ENCODE measurements at regions not wholly inside any gene's neighbourhood (a gene's known extent, or its start where the extent isn't known, plus 50 kb on each side); places are given as distances from the start of the nearest gene placed in this dataset.
"Not testable (repeated sequence)": the region's sequence is repeated elsewhere in the genome, so short reads cannot be mapped to it uniquely, and the experiment has no call there.

- no peak for DNase-seq (ENCODE audit: low spot score)
These were observed 110.8 kb upstream of the IRX1 start for GRCh38 chr5:3484836-3485235.

GRCh38 chr5:3481175-3481574 is 114.5 kb upstream of the IRX1 start:
- no peak for DNase-seq (ENCODE audit: low spot score)

GRCh38 chr5:3475674-3476073 is 120.0 kb upstream of the IRX1 start:
- no peak for DNase-seq (ENCODE audit: low spot score)

- no peak for DNase-seq (ENCODE audit: low spot score)
These were observed 129.2 kb upstream of the IRX1 start for GRCh38 chr5:3466392-3466791.

- DNase-seq (ENCODE audit: low spot score): no peak
These were observed 135.2 kb upstream of the IRX1 start for GRCh38 chr5:3460416-3460815.

- DNase-seq (ENCODE audit: low spot score): no peak
These were observed 139.4 kb upstream of the IRX1 start for GRCh38 chr5:3456121-3456681.

- DNase-seq (ENCODE audit: low spot score): not testable (repeated sequence)
These were observed 141.6 kb upstream of the IRX1 start for GRCh38 chr5:3454028-3454427.

- DNase-seq (ENCODE audit: low spot score): no peak
These were observed 143.0 kb upstream of the IRX1 start for GRCh38 chr5:3452622-3453021.

GRCh38 chr5:3451961-3452360 is 143.7 kb upstream of the IRX1 start:
- no peak for DNase-seq (ENCODE audit: low spot score)

- no peak for DNase-seq (ENCODE audit: low spot score)
These were observed 146.2 kb upstream of the IRX1 start for GRCh38 chr5:3449481-3449880.

- no peak for DNase-seq (ENCODE audit: low spot score)
These were observed 149.2 kb upstream of the IRX1 start for GRCh38 chr5:3446410-3446809.

GRCh38 chr5:3445517-3445916 is 150.1 kb upstream of the IRX1 start:
- not testable (repeated sequence) for DNase-seq (ENCODE audit: low spot score)

- no peak for DNase-seq (ENCODE audit: low spot score)
These were observed 163.5 kb upstream of the IRX1 start for GRCh38 chr5:3432135-3432534.

- no peak for DNase-seq (ENCODE audit: low spot score)
These were observed 164.9 kb upstream of the IRX1 start for GRCh38 chr5:3430691-3431090.

GRCh38 chr5:3429962-3430361 is 165.7 kb upstream of the IRX1 start:
- DNase-seq (ENCODE audit: low spot score): no peak

GRCh38 chr5:3428334-3428733 is 167.3 kb upstream of the IRX1 start:
- no peak for DNase-seq (ENCODE audit: low spot score)

GRCh38 chr5:3424946-3425345 is 170.7 kb upstream of the IRX1 start:
- DNase-seq (ENCODE audit: low spot score): no peak

- DNase-seq (ENCODE audit: low spot score): no peak
These were observed 178.2 kb upstream of the IRX1 start for GRCh38 chr5:3417376-3417943.

- DNase-seq (ENCODE audit: low spot score): no peak
These were observed 181.3 kb upstream of the IRX1 start for GRCh38 chr5:3414371-3414770.

GRCh38 chr5:3412146-3412545 is 183.5 kb upstream of the IRX1 start:
- no peak for DNase-seq (ENCODE audit: low spot score)

GRCh38 chr5:3411363-3411762 is 184.3 kb upstream of the IRX1 start:
- DNase-seq (ENCODE audit: low spot score): no peak

GRCh38 chr5:3401635-3402034 is 194.0 kb upstream of the IRX1 start:
- no peak for DNase-seq (ENCODE audit: low spot score)

- no peak for DNase-seq (ENCODE audit: low spot score)
These were observed 195.0 kb upstream of the IRX1 start for GRCh38 chr5:3400659-3401058.

- DNase-seq (ENCODE audit: low spot score): no peak
These were observed 200.6 kb upstream of the IRX1 start for GRCh38 chr5:3394891-3395599.

Data from H4 (cell line).